ENCODE measurements at regions not wholly inside any gene's neighbourhood (a gene's known extent, or its start where the extent isn't known, plus 50 kb on each side); places are given as distances from the start of the nearest gene placed in this dataset.

- Histone ChIP-seq H3K27me3 (no peaks in the 10 kb centered on the region), H3K4me1 (peaks cover 0 to 6% (median 0%) of the 10 kb centered on the region in 4 donors), H3K36me3 (no peaks in the 10 kb centered on the region), H3K27ac (no peak overlapping the region), H3K4me3 (no peak overlapping the region), H3K9me3 (no peaks in the 10 kb centered on the region)
- no peak for TF ChIP-seq CTCF (IDR thresholded peaks at IDR 0.05)
- no peak for TF ChIP-seq POLR2A (IDR thresholded peaks at IDR 0.05)
- DNase-seq, result no peak
- intact Hi-C loops (cut with DNase I), result no loop called here
- ATAC-seq, result no peak
Measured at GRCh38 chr1:82153272-82153629, 352.5 kb downstream of the ADGRL2 start.

GRCh38 chr1:82152356-82153271, 351.9 kb downstream of the ADGRL2 start:
- TF ChIP-seq POLR2A (IDR thresholded peaks at IDR 0.05) (no peak), CTCF (IDR thresholded peaks at IDR 0.05) (no peak)
- Histone ChIP-seq H3K27me3 (no peaks in the 10 kb centered on the region), H3K4me3 (no peak overlapping the region), H3K4me1 (peaks cover 0 to 6% (median 0%) of the 10 kb centered on the region in 4 donors), H3K27ac (no peak overlapping the region), H3K36me3 (no peaks in the 10 kb centered on the region), H3K9me3 (no peaks in the 10 kb centered on the region)
- WGBS (ENCODE audit: insufficient coverage, low coverage, low lambda C conversion rate, missing lambda C conversion rate), result 19% methylated on average over 4 of the region's 5 CpGs
- intact Hi-C loops (cut with DNase I), result no loop called here
- peak in 3 of 4 donors; percentile 22 to 77 (median 45) for ATAC-seq
- DNase-seq, result no peak

- no peaks in the 10 kb centered on the region for H3K4me1 ChIP-seq
- ATAC-seq, result no peak
- TF ChIP-seq POLR2A (IDR thresholded peaks at IDR 0.05) (no peak), CTCF (IDR thresholded peaks at IDR 0.05) (no peak)
- no peak overlapping the region for H3K4me3 ChIP-seq
- no peak for DNase-seq
- no peak overlapping the region for H3K27ac ChIP-seq
- WGBS (ENCODE audit: insufficient coverage, low coverage, low lambda C conversion rate, missing lambda C conversion rate), result 69% methylated on average over 1 of the region's 1 CpG
- intact Hi-C loops (cut with DNase I), result no loop called here
- no peaks in the 10 kb centered on the region for H3K27me3 ChIP-seq
- no peaks in the 10 kb centered on the region for H3K9me3 ChIP-seq
- H3K36me3 ChIP-seq, result no peaks in the 10 kb centered on the region
Measured at GRCh38 chr1:82145656-82146055, 344.9 kb downstream of the ADGRL2 start.

GRCh38 chr1:82143108-82143833, 342.5 kb downstream of the ADGRL2 start:
- H3K36me3 ChIP-seq, result no peaks in the 10 kb centered on the region
- no peak for TF ChIP-seq CTCF (IDR thresholded peaks at IDR 0.05)
- TF ChIP-seq POLR2A (IDR thresholded peaks at IDR 0.05), result no peak
- H3K9me3 ChIP-seq, result no peaks in the 10 kb centered on the region
- DNase-seq, result no peak
- H3K4me1 ChIP-seq, result no peaks in the 10 kb centered on the region
- no peak for ATAC-seq
- H3K4me3 ChIP-seq, result no peak overlapping the region
- intact Hi-C loops (cut with DNase I), result no loop called here
- no peak overlapping the region for H3K27ac ChIP-seq
- WGBS (ENCODE audit: insufficient coverage, low coverage, low lambda C conversion rate, missing lambda C conversion rate), result 66% methylated on average over 3 of the region's 3 CpGs
- H3K27me3 ChIP-seq, result no peaks in the 10 kb centered on the region

Measured in right lobe of liver (tissue), 6 donors.